Urothelium cell line (cell line): ENCODE measurements at regions not wholly inside any gene's neighbourhood (a gene's known extent, or its start where the extent isn't known, plus 50 kb on each side); places are given as distances from the start of the nearest gene placed in this dataset.
A peak's percentile ranks its signal among the peaks of the same experiment; 100 is the strongest.

Source experiments
- DNase-seq: peaks from one replicate; pipeline ENCODE4 v3.0.0; 2011; ENCODE audit warnings: low spot score, mixed read lengths
- FAIRE-seq: peaks from 2 replicates; lab custom pipeline; 2011; peaks lifted over from hg19 to GRCh38; lab: Jason Lieb, UNC

DNA sequence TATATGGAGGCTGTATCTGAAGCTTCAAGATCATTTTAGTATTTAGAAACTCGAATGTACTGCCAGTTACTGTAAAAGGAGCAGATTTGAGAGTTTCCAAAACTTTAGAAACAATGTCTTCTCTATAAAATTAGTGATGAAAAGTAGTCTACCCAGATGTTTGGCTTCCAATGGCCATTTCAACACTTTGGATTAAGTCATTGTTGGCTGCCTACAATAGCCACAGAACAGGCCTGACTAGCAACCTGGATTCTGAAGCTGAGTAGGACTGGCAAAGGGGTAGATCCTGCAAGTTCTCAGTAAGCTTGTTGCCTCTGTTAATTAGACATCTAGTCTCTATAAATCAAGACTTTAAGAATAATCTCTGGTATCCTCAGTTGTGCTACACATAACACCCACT lies 239.0 kb upstream of the KCNMB2 start:
- DNase-seq (no peak), FAIRE-seq (no peak)

DNA sequence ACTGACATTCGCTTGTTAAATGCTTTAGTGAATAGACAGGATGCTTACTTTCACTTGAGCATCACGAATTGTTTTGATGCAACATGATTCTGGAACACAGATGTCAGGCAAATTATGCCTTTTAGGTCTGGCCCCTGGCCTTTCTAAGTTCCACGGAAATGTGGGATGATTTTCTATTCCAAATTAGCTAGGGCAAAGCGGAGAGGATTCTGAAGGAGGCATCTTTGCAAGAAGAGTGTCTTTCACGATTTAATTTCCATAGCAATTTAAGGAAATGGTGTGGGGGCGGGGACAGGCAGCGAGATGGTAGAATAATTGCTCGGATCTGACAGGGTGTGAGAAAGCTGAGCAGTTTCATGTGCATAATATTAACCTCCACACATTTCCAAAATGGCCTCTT lies 238.5 kb upstream of the KCNMB2 start:
- DNase-seq: no peak
- FAIRE-seq: no peak

DNA sequence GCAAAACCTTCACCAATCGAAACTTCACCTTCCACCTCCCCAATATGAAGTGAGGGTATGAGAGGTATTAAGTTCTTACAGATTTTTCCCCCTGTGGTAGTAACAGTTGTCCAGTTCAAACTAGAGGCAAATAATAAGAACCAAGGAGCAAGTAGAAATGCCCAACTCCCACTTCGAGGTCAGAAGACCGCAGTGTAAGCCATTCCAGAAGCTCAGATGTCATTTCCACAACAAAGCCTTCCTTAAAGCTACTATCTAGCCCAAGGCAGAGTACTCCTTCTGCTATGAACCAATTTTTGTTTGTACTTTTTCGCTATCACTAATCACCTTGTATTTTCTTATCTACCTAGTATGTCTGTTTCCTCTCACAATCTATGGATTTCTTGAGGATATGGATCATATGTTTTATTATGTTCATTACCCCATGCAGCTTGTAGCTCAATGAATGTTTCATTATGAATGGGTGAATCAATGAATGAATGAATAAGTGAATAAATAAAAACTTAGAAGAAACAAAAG lies 235.7 kb upstream of the KCNMB2 start:
- DNase-seq (no peak), FAIRE-seq (no peak)

DNA sequence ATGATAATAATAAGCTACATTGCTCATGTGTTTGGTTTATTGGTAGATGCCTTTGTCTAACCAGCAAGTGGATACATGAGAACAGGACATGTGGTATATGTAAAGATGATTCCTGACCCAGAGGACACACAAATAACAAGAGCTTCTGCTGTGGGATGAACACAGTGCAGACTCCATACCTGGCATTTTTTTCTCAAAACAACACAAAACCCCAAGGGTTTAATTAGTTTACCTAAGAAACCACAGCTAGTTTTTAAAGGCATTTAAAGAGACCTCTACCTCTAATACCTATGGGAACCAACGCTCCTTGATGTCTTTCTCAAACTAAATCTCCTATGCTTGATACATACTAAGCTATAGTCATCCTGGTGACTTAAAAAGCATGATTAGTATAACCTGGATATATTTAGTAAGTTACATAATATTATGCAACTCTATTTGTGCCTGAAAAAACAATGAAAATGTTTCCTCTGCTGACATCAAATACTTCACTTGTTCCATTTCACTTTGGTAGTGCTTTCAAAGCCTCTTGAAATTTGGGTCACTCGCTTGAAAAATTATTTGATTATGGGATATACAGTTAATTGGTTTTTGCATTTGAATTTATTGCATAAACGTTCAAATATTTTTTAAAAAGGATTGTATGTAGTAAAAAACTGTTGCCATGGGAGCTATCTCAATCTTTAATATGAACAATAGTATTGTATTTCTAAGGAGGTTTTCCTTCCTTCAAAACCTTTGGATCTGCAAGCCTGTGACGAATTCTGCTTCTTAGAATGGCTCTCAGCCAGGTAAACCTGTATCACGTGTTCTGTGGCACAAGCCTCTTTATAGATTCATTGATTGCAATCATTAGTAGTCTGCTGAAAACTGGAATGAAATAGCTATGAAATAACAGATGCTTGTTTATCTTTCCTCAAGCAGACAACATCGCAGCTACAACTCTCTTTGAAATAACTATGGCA lies 233.0 kb upstream of the KCNMB2 start:
- FAIRE-seq (no peak), DNase-seq (no peak)

- peak; percentile 30 for DNase-seq
- FAIRE-seq: no peak
These were observed 231.3 kb upstream of the KCNMB2 start for GRCh38 chr3:178304758-178305467.

GRCh38 chr3:178306432-178307115 lies 229.7 kb upstream of the KCNMB2 start:
- DNase-seq: no peak
- FAIRE-seq: no peak

GRCh38 chr3:178308771-178309170 lies 227.5 kb upstream of the KCNMB2 start:
- FAIRE-seq (no peak), DNase-seq (no peak)

DNA sequence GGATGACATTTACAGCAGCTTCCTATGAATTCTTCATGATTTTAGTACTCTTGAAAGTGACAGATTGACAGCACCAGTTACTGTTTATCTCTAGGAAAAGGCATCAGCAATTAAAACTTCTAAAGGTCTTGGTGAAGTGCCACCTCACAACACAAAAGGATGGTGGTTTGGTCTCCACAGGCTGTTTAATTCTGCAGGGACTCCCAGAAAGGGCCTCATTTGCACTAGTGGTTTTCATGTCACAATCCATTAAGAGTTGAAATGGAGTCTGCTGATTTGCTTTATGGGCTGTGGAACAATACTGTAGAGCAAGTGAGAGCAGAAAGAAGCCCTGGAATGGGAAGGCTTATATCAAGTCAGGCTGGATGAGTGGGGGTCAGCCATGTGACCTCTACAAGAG lies 225.3 kb upstream of the KCNMB2 start:
- no peak for DNase-seq
- FAIRE-seq: no peak

- DNase-seq (no peak), FAIRE-seq (no peak)
These were observed 222.5 kb upstream of the KCNMB2 start for GRCh38 chr3:178313716-178314115.

GRCh38 chr3:178318340-178318739 lies 217.9 kb upstream of the KCNMB2 start:
- no peak for DNase-seq

DNA sequence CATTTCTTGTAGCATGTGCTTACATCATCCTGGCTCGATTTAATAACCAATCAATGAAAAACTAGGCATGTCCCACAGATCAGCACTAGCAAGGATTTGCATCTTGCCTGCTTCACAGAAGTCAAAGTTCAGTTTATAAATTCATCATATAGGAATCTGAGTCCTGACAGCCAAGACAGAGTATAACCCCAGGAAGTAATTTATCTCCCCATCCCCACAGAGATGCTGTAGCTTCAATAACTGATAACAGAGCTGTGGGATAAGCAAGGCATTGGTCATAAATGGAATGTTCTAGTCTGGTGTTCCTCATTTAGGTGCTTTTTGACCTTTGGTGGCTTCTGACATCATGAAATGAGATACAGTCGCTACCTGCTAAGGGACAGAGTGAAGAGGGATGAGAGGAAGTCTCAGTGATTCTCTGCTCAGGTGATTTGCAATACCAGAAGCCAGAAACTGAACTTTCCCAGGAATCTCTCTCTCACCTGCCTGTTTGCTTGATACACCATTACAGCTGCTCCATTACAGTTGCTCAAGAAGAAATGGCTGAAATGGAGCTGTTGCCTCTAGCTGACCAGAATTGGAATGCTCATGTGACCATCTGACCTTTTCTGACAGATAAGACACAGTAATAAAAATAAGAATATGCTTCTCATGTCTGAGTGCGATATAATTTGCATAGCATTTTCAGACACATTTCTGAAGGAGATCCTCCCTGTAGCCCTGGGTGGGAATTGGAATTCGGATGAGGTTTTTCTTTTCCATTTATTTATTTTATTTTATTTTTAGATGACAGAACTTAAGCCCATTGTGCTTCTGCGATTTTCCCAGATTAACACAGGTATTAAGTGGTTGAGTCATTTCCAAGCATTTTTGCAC lies 217.1 kb upstream of the KCNMB2 start:
- FAIRE-seq (no peak), DNase-seq (no peak)

More at GRCh38 chr3:178318340-178318739, 217.9 kb upstream of the KCNMB2 start:
- FAIRE-seq: no peak

GRCh38 chr3:178320456-178321351 lies 215.5 kb upstream of the KCNMB2 start:
- FAIRE-seq: no peak
- DNase-seq: peak; percentile 68

GRCh38 chr3:178324356-178324755 lies 211.9 kb upstream of the KCNMB2 start:
- no peak for DNase-seq
- no peak for FAIRE-seq

- FAIRE-seq: no peak
- DNase-seq: no peak
These were observed 210.9 kb upstream of the KCNMB2 start for GRCh38 chr3:178325330-178325729.

- FAIRE-seq (no peak), DNase-seq (no peak)
These were observed 206.3 kb upstream of the KCNMB2 start for GRCh38 chr3:178329936-178330335.

GRCh38 chr3:178334239-178334638 lies 202.0 kb upstream of the KCNMB2 start:
- FAIRE-seq (no peak), DNase-seq (no peak)

GRCh38 chr3:178336336-178336735 lies 199.9 kb upstream of the KCNMB2 start:
- FAIRE-seq (no peak), DNase-seq (no peak)

DNA sequence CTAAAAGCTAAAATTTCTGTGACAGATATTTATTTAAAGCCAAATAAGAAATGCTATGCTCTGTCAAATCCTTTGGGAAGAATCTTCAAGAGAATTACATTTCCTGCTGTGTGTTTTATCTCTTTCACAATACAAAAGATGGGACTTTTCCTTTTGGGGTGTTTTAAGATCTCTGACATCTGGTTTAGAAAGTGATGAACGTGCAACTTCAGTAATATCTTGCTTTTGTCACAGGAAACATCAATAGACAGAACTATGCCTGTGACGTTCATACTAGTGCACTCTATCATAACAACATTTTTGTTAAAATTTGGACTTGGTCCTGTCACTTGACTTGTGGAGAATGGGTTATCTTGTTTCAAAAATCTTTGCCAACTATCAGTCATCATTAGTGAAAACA lies 195.7 kb upstream of the KCNMB2 start:
- FAIRE-seq: no peak
- no peak for DNase-seq

DNA sequence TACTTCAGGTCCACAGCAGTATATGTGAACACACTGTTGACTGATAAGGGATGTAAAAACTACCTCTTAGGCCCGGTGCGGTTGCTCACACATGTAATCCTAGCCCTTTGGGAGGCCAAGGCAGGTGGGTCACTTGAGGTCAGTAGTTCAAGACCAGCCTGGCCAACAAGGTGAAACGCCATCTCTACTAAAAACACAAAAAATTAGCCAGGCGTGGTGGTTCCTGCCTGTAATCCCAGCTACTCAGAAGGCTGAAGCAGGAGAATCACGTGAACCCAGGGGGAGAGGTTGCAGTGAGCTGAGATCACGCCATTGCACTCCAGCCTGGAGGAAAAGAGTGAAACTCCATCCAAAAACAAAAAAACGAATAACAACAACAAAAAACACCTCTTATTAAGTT lies 194.6 kb upstream of the KCNMB2 start:
- FAIRE-seq (no peak), DNase-seq (no peak)
